ENCODE measurements at regions not wholly inside any gene's neighbourhood (a gene's known extent, or its start where the extent isn't known, plus 50 kb on each side); places are given as distances from the start of the nearest gene placed in this dataset.

- Mint-ChIP-seq H3K27me3 (ENCODE audit: low read depth) (peaks cover 3% of the 10 kb centered on the region), H3K4me1 (peaks cover 5% of the 10 kb centered on the region), H3K9me3 (no peaks in the 10 kb centered on the region), H3K4me3 (no peak overlapping the region), H3K36me3 (ENCODE audit: low read depth) (no peaks in the 10 kb centered on the region), H3K27ac (no peak overlapping the region)
- no peak for TF ChIP-seq CTCF (IDR thresholded peaks at IDR 0.05; ENCODE audit: unreplicated experiment in 3 of 3)
These were observed 396.7 kb upstream of the DAB1 start for GRCh38 chr1:57820356-57821095.

GRCh38 chr1:57819893-57820292 is 396.0 kb upstream of the DAB1 start:
- H3K36me3 Mint-ChIP-seq (ENCODE audit: low read depth): no peaks in the 10 kb centered on the region
- TF ChIP-seq CTCF (IDR thresholded peaks at IDR 0.05; ENCODE audit: unreplicated experiment in 3 of 3): no peak
- peaks cover 5% of the 10 kb centered on the region for H3K4me1 Mint-ChIP-seq
- H3K27me3 Mint-ChIP-seq (ENCODE audit: low read depth): peaks cover 3% of the 10 kb centered on the region
- H3K27ac Mint-ChIP-seq: no peak overlapping the region
- H3K4me3 Mint-ChIP-seq: no peak overlapping the region
- no peaks in the 10 kb centered on the region for H3K9me3 Mint-ChIP-seq

GRCh38 chr1:57803586-57803985 is 379.7 kb upstream of the DAB1 start:
- Mint-ChIP-seq H3K36me3 (ENCODE audit: low read depth) (no peaks in the 10 kb centered on the region), H3K27me3 (ENCODE audit: low read depth) (peaks cover 3% of the 10 kb centered on the region), H3K27ac (no peak overlapping the region), H3K4me3 (no peak overlapping the region), H3K9me3 (no peaks in the 10 kb centered on the region), H3K4me1 (no peaks in the 10 kb centered on the region)
- TF ChIP-seq CTCF (IDR thresholded peaks at IDR 0.05; ENCODE audit: unreplicated experiment in 3 of 3): no peak

GRCh38 chr1:57800376-57800775 is 376.5 kb upstream of the DAB1 start:
- no peaks in the 10 kb centered on the region for H3K36me3 Mint-ChIP-seq (ENCODE audit: low read depth)
- no peak overlapping the region for H3K4me3 Mint-ChIP-seq
- peaks cover 3% of the 10 kb centered on the region for H3K27me3 Mint-ChIP-seq (ENCODE audit: low read depth)
- H3K9me3 Mint-ChIP-seq: no peaks in the 10 kb centered on the region
- no peaks in the 10 kb centered on the region for H3K4me1 Mint-ChIP-seq
- H3K27ac Mint-ChIP-seq: peak overlapping the region in 1 of 3 experiments; percentile 4
- no peak for TF ChIP-seq CTCF (IDR thresholded peaks at IDR 0.05; ENCODE audit: unreplicated experiment in 3 of 3)

- no peaks in the 10 kb centered on the region for H3K36me3 Mint-ChIP-seq (ENCODE audit: low read depth)
- H3K4me3 Mint-ChIP-seq: no peak overlapping the region
- no peaks in the 10 kb centered on the region for H3K9me3 Mint-ChIP-seq
- peak overlapping the region in 1 of 3 experiments; percentile 4 for H3K27ac Mint-ChIP-seq
- no peaks in the 10 kb centered on the region for H3K4me1 Mint-ChIP-seq
- peaks cover 3% of the 10 kb centered on the region for H3K27me3 Mint-ChIP-seq (ENCODE audit: low read depth)
- no peak for TF ChIP-seq CTCF (IDR thresholded peaks at IDR 0.05; ENCODE audit: unreplicated experiment in 3 of 3)
These were observed 375.7 kb upstream of the DAB1 start for GRCh38 chr1:57799490-57800115.

GRCh38 chr1:57798543-57798942 is 374.7 kb upstream of the DAB1 start:
- Mint-ChIP-seq H3K27me3 (ENCODE audit: low read depth) (peaks cover 3% of the 10 kb centered on the region), H3K27ac (no peak overlapping the region), H3K4me1 (no peaks in the 10 kb centered on the region), H3K4me3 (no peak overlapping the region), H3K9me3 (no peaks in the 10 kb centered on the region), H3K36me3 (ENCODE audit: low read depth) (no peaks in the 10 kb centered on the region)
- TF ChIP-seq CTCF (IDR thresholded peaks at IDR 0.05; ENCODE audit: unreplicated experiment in 3 of 3): no peak

All from nephron (organoid).